HG03469 (cell line): ENCODE measurements at regions not wholly inside any gene's neighbourhood (a gene's known extent, or its start where the extent isn't known, plus 50 kb on each side); places are given as distances from the start of the nearest gene placed in this dataset.

Experiments used
- ATAC-seq: cut with Tn5 transposase; IDR thresholded peaks from one replicate; pipeline ENCODE4 v1.9.1; 2021; ENCODE audit warnings: mild to moderate bottlenecking, moderate library complexity, moderate number of reproducible peaks; ENCODE audit not compliant: unreplicated experiment

- no peak for ATAC-seq
These were observed 260.0 kb downstream of the PIK3R1 start for GRCh38 chr5:68475476-68475983.

GRCh38 chr5:68476854-68477253, 261.3 kb downstream of the PIK3R1 start:
- no peak for ATAC-seq

- no peak for ATAC-seq
These were observed 262.9 kb downstream of the PIK3R1 start for GRCh38 chr5:68478301-68479095.

DNA sequence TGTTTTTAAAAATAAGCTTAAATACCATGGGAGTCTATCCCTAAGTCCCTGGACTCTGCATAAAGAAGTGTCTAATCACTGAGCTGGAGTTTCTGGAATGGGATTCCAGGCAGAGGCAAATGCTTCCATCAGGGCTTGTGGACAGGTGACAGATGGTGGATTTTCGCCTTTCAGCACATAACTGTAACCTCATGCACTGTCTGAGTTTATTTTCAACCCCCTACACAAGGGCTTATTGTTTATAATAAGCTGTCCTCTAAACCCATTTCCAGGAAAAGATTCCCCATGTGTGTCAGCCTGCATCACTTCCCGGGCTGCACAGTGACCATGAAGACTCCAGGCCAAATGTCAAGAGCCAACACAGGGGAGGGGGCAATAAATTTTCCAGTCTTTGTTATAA, 264.0 kb downstream of the PIK3R1 start:
- ATAC-seq: no peak

GRCh38 chr5:68480335-68480940, 264.9 kb downstream of the PIK3R1 start:
- no peak for ATAC-seq

GRCh38 chr5:68482199-68482598, 266.6 kb downstream of the PIK3R1 start:
- ATAC-seq: no peak

DNA sequence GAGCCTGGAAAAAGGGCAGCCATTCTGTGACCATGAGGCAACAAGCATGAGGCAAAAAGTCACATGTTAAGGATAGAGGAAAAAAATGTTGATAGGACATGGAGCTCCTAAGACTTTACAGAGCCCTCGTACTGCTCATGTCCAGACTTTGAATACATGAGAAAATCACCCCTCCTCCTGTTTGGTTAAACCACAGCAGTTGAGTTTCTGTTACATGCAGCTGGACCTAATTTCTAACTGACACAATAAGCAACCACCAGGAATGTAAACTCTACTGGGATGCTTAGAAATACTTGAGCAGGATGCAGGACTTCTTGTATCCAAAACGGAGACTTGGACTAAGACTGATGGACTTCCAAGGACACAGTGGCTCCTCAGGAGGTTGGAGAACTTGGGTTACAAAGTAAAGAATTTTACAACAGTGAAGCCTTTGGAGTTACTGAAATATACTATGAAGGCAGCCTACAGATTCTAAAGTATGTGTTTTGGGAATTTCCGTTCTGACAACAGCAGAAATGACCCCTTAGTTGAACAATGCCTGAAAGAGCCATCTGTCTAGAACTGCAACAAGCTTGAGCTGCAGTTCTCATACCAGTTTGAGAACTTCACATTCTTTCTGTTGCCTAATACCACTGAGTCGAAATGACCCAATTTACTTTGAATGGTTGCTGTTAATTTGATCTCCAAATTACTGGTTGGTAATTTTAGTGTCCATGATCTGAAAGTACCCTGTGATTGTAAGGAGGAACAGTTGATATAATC, 268.9 kb downstream of the PIK3R1 start:
- no peak for ATAC-seq

GRCh38 chr5:68489556-68489955, 274.0 kb downstream of the PIK3R1 start:
- no peak for ATAC-seq

GRCh38 chr5:68490406-68490805, 274.9 kb downstream of the PIK3R1 start:
- ATAC-seq: no peak

DNA sequence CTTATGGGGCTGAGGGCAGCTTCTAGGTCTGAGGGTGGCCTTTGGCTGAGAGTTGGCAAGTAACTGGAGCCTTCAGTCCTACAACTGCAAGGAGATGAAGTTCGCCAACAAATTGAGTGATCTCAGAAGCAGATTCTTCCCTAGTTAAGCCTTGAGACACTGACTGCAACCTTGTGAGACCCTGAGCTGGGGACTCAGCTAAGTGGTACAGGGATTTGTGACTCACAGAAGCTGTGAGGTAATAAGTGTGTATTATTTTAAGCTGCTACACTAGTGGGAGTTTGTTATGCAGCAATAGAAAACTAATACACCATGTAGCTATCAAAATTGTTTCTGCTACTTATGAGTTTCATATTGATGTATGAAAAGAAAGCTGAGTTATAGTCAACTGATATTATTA, 279.2 kb downstream of the PIK3R1 start:
- ATAC-seq: no peak

- ATAC-seq: no peak
These were observed 284.4 kb downstream of the PIK3R1 start for GRCh38 chr5:68499987-68500386.

- ATAC-seq: no peak
These were observed 285.3 kb downstream of the PIK3R1 start for GRCh38 chr5:68500813-68501212.

DNA sequence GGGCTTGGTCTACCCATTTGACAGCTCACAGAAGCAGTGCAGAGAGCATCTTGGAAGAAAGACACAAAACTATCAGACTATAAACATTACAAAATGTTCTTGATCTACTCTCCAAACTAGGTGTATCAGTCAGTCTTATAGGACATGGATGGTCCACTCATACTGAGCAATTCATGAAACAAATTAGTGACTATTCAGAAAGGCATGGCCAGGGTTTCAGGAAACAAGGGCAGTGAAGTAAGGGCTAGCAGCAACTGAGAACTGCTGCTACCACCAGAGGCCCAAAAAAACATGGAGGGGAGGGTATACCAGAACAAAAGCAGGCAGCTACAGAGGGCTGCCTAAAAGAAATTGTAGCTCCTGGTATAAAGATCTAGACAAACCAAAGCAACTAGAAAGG, 287.0 kb downstream of the PIK3R1 start:
- ATAC-seq: no peak

DNA sequence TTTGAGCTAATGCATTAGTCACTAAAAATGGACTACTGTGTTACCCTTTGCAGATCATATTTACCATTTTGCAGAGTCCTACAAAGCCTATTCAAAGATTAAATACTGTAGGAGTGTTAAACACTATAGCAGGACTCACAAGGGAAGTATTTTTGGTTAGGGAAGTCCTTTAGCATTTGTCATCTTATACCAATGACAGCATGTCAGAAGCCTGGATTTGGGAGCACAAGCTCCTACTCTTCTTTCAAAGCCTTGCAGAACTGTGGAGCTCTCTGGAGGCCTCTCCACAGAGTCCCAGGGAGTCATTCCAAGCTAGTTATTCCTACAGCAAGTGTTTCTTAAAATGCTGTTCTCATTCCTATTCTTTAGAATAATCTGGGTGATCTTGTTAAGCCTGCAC, 288.8 kb downstream of the PIK3R1 start:
- ATAC-seq: no peak

- no peak for ATAC-seq
These were observed 290.6 kb downstream of the PIK3R1 start for GRCh38 chr5:68505917-68506860.

DNA sequence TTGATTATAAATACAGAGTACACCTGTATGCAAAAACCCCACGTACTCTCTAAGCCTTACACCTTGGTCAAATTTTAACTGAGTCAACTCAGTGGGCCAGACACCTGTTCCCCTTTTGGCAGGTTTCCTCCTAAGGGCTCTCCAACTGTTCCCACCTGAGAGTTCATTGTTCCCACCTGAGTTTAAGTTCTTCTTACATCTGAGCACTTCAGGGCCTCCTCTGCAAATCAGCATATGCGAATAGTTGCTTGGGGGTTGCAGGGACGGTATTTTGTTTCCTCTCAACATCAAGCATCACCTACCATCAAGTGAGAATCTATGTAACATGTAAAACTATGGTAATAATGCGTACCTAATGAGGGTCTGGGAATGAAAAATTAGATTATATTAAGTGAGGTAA, 300.0 kb downstream of the PIK3R1 start:
- ATAC-seq: no peak

DNA sequence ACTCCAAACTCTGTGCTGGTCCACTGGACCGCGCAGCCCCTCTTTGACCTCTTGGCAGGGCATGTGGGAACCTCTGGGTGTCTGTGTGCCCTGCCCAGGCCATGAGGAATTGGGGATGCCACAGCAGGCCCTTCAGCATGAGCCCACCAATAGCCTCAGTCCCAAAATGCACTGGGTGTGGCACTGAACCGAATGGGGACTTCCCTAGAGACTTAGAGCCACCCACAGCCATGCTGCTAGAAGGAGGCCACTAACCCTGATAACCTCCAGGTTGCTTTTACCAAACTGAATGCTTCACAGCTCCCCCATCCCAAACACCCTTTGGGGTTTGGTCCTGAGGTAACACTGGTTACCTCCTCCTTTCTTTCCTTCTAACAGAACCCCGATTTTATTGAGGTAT, 302.7 kb downstream of the PIK3R1 start:
- no peak for ATAC-seq

- no peak for ATAC-seq
These were observed 303.6 kb downstream of the PIK3R1 start for GRCh38 chr5:68519143-68519542.

DNA sequence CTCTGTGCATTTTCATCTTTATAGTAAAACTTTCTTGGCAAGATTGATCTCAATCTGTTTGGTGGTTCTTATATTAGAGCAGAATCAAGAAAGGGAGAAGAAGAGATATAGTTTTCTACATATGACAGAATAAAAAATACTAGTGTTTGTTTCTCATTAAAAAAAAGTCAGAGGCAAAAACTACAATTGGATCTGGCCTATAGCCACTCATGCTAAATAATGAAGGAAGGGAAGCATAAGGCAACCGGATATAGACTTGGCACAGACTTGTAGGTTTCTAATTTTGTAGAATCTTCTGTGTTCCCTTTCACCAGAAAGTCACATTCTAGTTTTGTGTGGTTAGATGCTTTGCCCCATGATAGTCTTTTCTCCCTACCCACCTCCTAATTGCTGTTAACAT, 306.2 kb downstream of the PIK3R1 start:
- ATAC-seq: no peak

DNA sequence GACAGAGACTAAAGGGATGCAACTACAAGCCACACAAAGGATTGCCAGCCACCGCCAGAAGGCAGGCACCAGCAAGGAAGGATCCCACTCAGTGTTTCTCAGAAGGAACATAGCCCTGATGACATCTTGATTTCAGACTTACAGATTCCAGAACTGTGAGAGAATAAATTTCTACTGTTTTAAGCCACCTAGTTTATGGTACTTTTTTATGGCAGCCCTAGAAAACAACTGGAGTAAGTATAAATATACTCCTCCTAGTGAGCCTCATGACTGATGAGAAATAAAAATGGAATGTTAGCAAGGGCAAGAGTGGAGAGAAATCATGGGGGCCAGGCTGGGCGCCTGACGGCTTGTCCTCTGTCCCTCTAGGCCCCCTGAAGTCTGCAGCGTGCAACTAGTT, 307.3 kb downstream of the PIK3R1 start:
- no peak for ATAC-seq
